ENCODE measurements at regions not wholly inside any gene's neighbourhood (a gene's known extent, or its start where the extent isn't known, plus 50 kb on each side); places are given as distances from the start of the nearest gene placed in this dataset.

DNA sequence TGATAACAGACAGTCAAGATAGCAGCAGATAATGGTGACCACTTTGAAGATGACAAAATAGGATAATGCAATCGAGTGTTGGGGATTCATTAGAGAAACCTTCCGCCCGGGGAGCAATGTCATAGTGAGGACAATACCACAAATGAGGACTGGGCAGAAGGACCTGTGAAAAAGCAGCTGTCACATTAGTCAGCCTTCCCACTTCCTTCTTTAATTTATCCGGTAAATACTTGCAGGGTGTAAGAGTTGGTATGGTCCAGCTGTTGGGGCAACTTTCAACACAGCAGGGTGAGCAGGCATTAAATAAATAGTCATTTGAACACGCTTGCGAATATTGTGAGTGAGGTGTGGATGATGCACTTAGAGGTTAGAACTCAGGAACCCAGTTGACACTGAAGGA, 132.5 kb upstream of the KIRREL3 start:
- intact Hi-C loops (cut with DNase I) = no loop called here
- DNase-seq (no peak), ATAC-seq (ENCODE audit: poor library complexity) (no peak)

DNA sequence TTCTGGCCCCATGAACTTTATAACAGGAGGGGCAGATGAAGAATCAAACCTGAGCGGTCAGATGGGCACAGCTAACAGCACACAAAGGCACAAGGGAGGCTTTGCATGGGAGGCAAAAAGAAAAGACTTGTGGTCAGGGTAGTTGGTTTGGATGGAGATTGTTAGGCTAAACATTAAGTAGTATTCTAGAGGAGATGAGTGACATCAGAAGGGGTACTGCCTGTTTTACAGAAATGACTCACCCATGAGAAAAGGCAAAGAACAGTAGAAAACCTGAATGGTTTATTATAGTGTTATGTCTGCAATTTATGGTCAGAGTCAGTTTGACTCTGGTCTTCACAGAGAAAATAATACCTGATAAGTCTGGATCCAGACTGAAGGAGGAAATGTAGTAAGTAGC, 129.8 kb upstream of the KIRREL3 start:
- intact Hi-C loops (cut with DNase I) = no loop called here
- no peak for ATAC-seq (ENCODE audit: poor library complexity)
- no peak for DNase-seq

DNA sequence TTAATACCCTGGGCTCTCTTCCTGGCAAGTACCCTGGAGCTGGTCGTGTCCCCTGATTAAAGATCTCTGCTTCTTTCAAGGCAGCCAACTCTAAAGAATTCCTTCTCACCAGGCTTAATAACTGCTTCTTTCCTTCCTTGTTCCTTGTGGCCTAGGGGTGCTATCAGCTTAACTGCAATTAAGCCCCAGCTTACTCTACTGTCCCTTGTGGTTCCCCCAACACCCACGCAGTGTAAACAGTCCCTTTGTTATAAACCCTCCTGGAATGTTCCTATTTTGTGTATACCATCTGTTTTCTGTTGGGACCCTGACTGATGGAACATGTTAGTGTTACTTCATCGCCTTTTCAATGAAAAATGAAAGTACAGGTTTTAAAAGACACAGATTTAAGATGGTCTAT, 126.4 kb upstream of the KIRREL3 start:
- no peak for DNase-seq
- no peak for ATAC-seq (ENCODE audit: poor library complexity)
- intact Hi-C loops (cut with DNase I) = no loop called here

DNA sequence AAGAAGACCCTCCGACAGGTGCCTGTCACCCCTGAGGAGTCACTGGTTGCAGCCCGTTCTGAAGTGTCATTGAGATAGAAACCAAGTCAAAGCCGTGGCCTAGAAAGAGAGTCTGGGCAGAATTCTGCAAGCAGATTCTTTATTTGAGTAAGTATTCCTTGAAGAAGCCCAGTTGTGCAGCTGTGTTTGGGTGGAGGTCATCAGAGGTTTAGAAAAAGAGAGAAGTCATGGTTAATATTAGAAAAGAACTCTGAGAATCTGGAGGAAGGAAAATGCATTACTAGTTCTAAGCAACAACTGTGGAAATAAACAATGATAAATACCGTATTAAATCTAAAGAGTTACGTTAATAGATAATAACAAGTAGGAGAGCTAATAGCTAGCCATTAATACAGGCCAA, 118.8 kb upstream of the KIRREL3 start:
- intact Hi-C loops (cut with DNase I) = no loop called here
- no peak for ATAC-seq (ENCODE audit: poor library complexity)
- no peak for DNase-seq

DNA sequence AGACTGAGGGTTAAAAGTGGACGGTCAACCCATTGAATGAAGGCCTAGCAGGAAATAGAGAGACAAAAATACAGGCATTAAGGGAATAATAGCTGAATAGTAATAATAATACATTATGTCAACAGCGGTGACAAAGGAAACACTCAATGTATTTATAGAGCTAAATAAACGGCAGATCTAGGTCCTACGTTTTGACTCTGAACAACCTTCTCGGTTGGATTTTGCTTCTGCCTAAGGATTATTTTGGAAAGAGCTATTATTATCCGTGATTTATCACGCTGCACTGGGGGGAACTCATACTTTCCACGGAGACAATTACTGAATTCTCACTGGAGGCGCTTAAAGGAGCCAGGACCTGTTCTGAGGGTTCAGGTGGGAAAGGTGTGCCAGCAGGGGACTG, 118.2 kb upstream of the KIRREL3 start:
- intact Hi-C loops (cut with DNase I) = no loop called here
- DNase-seq (no peak), ATAC-seq (ENCODE audit: poor library complexity) (no peak)

DNA sequence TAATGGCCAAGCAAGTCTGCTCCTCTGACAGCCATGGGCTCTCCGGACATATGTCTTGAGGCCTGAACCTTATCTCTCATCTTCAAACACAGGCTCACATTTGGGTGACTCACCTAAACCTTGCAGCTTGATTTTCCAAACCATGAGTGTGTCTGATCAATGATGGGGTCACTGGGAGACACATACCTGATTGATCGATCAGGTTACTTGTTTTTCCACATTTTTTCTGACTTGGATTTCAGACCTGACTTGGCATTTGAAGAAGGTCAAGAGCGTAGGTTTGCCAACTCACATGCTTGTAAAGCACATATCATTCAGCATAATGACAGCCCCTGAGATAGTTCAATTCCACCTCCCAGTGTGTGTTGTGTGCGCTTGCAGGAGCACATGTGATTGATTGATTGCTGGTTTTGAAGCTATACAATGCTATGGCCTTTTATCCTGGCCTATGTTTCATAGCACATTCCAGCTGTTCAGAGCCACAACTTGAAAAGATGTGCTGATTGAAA, 116.7 kb upstream of the KIRREL3 start:
- intact Hi-C loops (cut with DNase I) = no loop called here
- ATAC-seq (ENCODE audit: poor library complexity) (no peak), DNase-seq (no peak)

DNA sequence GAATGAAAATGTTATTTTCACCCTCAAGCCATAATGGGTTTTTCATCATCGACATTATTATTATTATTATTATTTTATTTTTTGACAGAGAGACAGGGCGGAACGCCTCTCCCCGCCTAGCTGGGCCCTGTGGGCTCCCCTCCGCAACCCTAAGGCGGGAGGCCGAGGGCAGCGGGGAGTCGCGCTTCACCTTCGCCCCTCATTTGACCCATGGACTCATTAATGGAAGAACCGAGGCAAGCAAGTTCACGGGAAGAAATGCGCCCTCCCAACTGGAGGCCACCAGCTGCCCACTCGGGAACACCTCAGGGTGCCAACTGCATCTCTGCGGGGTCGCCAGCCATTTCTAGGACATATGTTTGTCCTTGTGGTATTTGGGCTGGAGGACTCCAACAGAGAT, 115.3 kb upstream of the KIRREL3 start:
- DNase-seq (no peak), ATAC-seq (ENCODE audit: poor library complexity) (no peak)
- intact Hi-C loops (cut with DNase I) = no loop called here

DNA sequence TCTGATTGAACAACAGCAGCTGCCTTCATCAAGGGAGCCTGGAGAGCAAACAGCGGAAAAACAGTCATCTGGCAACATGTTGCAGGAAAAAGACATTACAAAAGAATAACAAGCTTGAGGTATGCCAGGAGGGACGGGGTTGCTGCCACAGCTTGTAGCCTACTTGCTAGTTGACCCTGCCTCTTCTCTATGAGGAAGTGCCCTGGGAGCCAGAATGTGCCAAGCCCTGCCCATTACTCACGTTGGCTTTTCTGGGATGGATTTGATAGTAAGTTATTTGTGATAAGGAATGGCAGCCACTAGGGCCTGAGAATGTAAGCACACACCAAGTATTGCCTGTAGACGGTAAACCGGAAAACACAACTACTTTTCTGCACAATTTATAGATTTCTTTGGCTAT, 113.5 kb upstream of the KIRREL3 start:
- DNase-seq = no peak
- intact Hi-C loops (cut with DNase I) = no loop called here
- ATAC-seq (ENCODE audit: poor library complexity) = no peak

DNA sequence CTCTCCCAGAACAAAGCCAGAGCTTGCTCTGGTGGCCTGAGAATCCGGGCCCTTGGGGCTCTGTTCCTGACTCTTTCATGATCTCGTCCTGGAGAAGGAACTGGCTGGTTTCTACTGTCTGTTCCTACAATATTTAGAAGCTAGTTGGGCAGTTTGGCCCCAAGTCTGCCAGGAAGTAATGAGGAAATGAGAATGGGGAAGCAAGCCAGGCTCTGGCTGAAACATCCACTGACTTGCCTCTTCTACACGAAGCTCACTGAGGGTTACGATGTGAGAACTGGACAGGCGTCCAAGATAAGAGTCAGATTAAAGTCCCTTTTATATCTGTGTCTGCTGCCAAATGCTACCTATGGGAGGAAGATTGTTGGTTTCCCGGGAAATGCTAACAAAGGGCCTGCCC, 110.0 kb upstream of the KIRREL3 start:
- intact Hi-C loops (cut with DNase I) = no loop called here
- DNase-seq (no peak), ATAC-seq (ENCODE audit: poor library complexity) (no peak)

DNA sequence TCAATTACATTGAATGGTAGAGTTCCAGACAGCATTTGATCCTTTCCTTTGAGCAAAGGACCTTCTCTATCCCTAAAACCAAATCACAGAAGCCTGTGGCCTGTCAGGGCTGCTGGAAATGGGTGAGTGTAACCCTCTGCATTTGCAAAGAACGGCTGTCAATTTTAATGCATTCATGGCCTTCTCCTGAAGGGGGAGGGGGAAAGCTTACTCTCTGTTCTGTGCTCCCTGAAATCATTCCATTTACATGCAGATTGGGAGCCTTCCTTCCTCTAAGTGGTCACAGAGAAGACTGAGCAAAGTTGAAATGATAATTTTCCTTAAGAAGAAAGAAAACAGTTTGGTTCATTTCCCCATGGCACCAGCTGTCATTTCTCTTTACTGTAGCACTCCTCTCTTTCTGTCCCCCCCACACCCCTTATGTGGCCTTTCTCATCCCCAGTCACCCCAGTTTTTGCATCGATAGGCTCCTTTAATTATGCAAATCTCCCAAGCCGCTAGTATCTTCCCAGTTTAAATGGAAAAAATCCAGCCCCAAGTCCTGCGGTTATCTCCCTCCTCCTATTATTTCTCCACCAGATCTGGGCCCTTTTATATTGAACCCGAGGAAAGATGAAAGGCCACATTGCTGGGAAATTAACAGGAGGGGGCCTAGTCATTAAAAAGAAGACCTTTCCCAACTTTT, 109.4 kb upstream of the KIRREL3 start:
- intact Hi-C loops (cut with DNase I) = no loop called here
- no peak for DNase-seq
- no peak for ATAC-seq (ENCODE audit: poor library complexity)

DNA sequence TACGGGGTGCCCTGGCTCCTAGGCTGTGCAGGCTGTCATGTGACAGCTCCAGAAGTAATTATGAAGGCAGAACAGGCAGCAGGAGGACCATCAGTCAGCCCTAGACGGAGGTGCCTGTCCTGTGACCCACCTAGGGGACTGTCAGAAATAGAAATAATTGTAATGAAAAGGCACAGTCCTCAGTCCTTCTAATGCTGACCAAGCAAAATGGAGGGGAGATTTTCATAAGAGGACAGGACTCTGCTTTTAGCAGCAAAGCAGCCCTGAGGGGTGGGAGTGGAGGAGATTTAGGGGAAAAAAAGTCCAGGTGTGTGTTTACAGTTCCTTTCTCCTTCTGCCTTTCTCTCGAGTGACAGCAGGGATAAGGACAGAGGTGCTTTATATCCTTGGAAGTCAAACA, 108.3 kb upstream of the KIRREL3 start:
- no peak for DNase-seq
- ATAC-seq (ENCODE audit: poor library complexity) = no peak
- intact Hi-C loops (cut with DNase I) = no loop called here

DNA sequence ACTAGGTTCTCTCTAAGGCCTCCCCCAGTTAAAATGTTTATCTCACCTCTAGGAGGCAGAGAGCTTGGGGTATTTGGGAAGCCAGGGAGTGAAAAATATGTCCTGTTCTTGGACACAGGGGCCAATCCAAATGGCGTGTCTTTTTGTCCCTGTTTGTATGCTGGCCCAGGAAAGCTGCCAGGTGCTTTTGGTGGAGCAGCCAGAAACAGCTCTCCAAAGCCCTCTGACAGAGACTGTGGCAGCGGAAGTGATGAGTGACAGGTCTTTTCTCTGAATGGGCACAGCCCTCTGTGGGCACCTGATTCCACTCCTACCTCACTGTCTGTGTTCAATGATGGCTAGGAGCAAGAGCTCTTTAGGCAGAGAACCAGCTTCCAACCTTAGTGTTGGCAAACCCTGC, 106.4 kb upstream of the KIRREL3 start:
- ATAC-seq (ENCODE audit: poor library complexity) = no peak

DNA sequence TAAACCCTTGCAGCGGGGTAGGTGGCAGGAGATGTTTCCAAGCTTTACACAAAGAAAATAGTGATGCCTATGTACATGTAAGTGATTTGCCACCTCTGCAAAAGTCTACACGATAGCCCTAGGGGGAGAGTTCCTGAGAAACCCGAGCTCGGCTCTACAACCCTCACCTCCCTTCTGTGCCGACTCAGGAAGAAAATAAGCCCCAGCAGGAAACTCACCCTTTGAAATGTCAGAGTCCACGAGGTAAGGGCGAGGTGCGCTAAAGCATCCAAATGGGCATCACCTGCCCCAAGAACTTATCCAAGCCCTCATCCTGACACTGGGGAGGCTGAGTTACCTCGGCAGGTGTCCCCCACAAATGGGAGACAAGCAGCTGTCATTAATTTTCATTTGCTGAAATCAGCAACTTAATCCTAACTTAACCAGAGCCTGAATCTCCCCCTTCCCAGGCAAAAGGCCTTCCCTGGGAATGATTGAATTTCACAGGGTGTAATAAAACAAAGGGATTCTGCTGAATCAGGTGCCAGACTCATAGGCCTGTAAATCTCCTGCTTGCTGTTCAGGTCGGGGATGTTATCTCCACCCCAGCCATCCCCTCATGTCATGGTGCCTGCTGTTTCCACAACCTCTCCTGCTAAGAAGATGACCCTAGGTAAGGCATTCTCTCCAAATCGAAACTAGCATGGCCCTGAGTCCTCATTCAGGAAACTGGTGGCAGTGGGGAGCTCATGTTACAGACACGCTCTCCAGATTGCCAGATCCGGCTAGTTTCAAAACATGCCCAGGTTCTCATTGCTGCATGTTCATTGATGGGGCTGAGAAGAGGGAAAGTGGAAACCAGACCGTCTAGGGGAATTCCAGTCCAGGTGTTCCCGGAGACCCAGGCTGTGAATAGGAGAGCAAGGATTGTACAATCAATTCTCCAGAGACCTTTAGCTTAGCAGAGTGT, 105.3 kb upstream of the KIRREL3 start:
- intact Hi-C loops (cut with DNase I) = no loop called here
- DNase-seq = no peak
- ATAC-seq (ENCODE audit: poor library complexity) = no peak

More for the DNA sequence above, 106.4 kb upstream of the KIRREL3 start:
- DNase-seq = no peak
- intact Hi-C loops (cut with DNase I) = no loop called here

DNA sequence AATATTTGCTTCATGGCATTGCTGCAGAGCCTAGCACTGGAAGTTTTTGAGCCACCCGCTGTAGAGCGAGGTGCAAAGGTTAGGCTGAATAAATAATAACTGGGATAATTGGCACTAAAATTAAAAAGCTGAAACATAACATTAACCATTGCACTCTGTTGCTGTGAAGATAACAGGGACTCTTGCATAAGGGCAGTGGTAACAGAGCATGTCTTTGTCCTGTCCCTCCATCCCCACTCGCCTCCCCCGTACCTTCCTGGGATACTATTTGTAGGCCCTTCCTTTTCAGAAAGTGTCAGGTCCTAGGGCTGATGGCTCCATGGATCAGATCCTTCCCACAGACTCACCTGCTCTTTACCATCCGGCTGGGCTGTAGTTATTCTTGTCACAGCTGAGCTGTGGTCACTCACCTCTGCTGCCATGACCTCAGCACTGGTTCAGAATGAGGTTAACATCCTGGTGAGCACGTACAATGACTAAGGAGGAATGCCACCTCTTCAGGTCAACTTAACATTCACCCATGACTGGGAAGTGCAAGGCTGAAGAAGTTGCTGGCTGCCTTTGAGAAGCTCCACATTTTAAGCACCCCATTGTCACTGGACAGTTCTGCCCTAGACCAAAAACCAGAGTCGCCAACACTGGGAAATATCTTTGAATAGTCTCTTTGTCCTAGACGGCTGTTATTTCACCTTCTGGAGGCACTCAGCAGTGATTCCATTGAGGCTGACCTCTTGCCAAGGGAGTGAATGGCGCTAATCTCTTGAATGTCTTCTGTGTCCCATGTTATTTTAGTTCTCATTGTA, 103.2 kb upstream of the KIRREL3 start:
- intact Hi-C loops (cut with DNase I) = no loop called here
- no peak for ATAC-seq (ENCODE audit: poor library complexity)
- DNase-seq = no peak

DNA sequence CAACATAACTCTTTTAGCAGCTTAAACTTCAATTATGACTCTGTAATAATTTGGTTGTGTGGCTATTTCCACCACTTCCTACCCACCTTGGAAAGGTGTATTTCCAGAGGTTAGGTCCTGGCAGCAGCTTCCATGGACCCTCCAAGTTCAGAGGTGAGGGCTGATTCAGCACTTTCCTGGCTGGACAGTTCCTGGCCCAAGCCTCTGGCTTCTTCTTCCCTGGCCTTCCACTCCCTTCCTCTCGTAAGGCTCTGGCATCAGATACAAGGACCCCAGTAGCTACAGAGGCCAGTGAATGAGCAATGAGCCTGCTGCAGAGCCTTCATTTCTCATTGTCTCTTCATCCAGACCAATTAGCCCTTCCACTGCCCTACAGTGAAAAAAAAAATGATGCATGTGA, 98.1 kb upstream of the KIRREL3 start:
- ATAC-seq (ENCODE audit: poor library complexity) (no peak), DNase-seq (no peak)
- intact Hi-C loops (cut with DNase I) = no loop called here

DNA sequence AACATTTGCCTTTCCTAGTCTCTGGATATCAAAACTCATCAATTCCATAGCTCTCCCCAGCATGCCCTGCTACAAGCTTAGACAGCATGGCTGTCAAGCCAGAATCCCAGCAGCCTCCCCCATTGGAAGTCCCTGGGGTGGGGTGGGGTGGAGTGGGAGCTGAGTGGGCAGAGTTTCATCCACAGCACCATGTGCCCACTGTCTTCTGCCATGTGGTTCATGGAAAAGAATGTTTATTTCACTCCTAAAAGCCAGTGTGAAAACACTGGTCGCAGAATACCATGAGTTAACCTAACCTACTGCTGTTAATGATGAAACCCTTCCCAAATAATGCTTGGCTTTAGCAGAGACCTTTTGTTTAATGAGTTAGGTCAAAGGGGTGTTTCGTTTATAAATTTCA, 80.2 kb upstream of the KIRREL3 start:
- no peak for DNase-seq
- intact Hi-C loops (cut with DNase I) = no loop called here
- no peak for ATAC-seq (ENCODE audit: poor library complexity)

DNA sequence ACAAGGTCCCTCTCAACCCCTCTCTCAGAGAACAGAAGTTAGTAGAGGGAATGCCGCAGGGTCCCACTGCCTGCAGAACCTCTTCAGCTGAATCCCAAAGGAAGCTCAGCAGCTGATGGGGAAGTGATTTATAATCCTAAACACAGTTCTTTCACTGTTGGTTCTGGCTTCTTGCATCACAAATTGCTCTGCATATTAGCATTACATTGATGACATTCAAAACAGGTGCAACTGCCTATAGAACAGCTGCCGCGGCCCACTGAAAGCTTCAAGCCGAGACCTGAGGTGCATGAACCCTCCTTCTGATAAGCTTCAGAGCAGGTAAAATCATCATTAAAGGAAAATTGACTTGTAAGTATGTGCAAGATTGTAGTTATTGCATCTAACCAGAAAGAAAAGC, 75.2 kb upstream of the KIRREL3 start:
- ATAC-seq (ENCODE audit: poor library complexity) = no peak
- intact Hi-C loops (cut with DNase I) = no loop called here
- DNase-seq = no peak

DNA sequence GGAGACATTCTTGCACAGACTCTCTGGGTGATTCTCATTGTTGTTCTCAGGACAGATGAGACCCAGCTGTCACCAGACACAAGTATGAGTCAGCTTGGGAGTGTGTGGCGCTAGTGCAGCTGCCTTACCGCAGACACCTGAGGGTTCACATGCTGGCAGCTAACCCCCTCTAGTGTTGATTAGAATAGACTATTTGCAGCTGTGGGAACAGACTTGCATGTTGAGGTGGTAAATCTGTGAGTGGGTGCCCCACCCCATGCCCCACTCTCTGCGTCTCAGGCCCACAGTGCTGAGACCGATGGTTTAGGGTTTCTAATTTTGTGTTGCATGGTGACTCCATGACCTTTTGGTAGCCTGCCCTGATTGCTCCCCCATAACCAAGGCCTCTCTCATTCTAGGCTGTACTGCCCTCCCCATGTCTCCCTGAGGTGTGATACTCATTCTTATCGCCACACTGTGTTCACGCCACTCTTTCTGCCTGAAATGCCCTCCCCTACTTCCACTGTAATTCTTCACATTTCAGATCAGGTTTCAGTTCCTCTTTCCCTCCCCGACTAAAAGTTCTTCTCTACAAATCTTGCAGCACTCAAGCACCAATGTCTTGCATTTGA, 73.7 kb upstream of the KIRREL3 start:
- intact Hi-C loops (cut with DNase I) = no loop called here
- DNase-seq (no peak), ATAC-seq (ENCODE audit: poor library complexity) (no peak)

DNA sequence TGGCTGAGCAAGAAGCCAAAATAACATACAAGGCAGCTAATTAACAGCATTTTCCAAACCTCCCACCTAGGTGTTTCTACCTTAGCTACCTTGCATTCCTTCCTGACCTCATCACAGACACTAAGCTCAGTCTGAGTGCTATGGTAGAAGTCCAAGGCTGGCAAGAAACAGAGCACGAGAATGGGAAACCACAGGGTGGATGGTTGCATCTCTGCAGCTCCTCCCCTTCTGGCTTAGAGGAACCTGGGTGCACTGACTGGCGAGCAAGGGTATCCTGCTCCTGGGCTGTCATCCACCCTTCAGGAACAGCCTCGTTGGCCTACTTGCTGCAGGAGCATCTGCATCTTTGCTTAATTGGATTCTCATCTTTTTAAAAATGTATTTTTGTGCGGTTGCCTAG, 73.1 kb upstream of the KIRREL3 start:
- intact Hi-C loops (cut with DNase I) = no loop called here
- no peak for ATAC-seq (ENCODE audit: poor library complexity)
- DNase-seq = no peak
